Germinal center (tissue), 1 donor: ENCODE measurements at regions not wholly inside any gene's neighbourhood (a gene's known extent, or its start where the extent isn't known, plus 50 kb on each side); places are given as distances from the start of the nearest gene placed in this dataset.

ENCODE experiments used
- DNase-seq: peaks from one replicate; pipeline ENCODE4 v3.0.0; 2012; ENCODE audit warnings: mixed read lengths, low spot score

- peak; percentile 48 for DNase-seq
Observed at GRCh38 chr15:38672814-38673670, 108.4 kb upstream of the RASGRP1 start.

GRCh38 chr15:38674448-38674847, 109.8 kb upstream of the RASGRP1 start:
- no peak for DNase-seq

GRCh38 chr15:38678281-38678680, 113.7 kb upstream of the RASGRP1 start:
- no peak for DNase-seq

GRCh38 chr15:38680775-38681174, 116.2 kb upstream of the RASGRP1 start:
- DNase-seq: no peak

GRCh38 chr15:38682363-38682762, 117.7 kb upstream of the RASGRP1 start:
- DNase-seq: no peak

GRCh38 chr15:38682861-38683260, 118.2 kb upstream of the RASGRP1 start:
- DNase-seq: peak; percentile 68

- DNase-seq: peak; percentile 53
Observed at GRCh38 chr15:38683382-38684242, 119.0 kb upstream of the RASGRP1 start.

DNA sequence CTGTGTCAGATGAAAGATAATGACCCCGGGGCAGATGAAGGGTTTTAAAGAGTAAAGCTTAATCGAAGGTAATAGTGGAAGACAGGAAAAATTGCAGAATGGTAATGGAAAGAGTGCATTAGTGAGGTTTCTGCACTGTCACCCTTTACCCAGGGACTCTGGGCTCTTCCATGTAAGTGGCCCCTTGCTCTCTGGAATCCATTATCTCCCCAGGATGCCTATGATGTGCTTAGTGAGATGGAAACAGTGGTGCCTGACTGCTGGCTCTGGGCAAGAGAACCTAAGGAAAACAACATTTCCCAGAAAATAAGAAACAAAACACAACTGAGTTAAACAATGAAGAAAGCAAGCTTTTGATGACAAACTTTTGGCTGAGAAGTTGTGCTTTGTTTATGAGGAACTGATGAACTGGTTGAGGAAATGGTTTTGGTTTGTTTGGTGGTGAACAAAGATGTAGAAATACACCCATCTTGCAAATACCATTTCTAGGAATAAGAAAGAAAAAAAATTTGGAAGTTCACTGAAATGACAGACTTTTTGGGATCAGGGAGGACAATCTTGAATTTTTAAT, 119.9 kb upstream of the RASGRP1 start:
- no peak for DNase-seq

DNA sequence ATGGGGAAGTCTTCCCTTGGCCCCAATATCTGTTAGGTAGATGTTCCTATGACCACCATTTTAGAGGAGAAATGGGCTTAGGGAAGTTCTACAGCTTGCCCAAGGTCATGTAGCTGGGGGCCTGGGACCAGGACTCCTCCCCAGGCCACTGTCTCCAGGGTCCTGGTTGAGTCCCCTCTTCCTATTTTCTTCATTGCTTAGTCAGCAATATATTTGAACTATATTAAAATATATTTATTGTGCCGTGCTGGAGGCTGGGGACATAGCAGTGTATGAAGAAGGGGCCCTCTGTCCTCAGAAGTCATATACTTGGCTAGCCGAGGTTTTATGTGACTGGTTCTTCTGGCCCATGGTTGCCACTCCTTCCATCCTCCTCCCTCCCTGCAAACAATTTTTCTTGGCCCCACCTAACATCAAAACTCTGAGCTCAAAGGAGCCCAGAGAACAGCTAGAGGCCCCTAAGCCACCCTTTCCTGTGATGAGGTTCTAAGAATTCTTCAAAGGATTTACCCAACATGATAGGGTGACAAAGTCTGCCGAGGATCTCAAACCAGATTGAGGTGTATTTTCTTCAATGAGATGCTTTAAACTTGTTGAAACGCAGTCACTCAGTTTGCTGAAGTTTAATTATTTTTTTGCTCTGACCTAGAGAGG, 121.2 kb upstream of the RASGRP1 start:
- DNase-seq: no peak

- DNase-seq: no peak
Observed at GRCh38 chr15:38687340-38687739, 122.7 kb upstream of the RASGRP1 start.

DNA sequence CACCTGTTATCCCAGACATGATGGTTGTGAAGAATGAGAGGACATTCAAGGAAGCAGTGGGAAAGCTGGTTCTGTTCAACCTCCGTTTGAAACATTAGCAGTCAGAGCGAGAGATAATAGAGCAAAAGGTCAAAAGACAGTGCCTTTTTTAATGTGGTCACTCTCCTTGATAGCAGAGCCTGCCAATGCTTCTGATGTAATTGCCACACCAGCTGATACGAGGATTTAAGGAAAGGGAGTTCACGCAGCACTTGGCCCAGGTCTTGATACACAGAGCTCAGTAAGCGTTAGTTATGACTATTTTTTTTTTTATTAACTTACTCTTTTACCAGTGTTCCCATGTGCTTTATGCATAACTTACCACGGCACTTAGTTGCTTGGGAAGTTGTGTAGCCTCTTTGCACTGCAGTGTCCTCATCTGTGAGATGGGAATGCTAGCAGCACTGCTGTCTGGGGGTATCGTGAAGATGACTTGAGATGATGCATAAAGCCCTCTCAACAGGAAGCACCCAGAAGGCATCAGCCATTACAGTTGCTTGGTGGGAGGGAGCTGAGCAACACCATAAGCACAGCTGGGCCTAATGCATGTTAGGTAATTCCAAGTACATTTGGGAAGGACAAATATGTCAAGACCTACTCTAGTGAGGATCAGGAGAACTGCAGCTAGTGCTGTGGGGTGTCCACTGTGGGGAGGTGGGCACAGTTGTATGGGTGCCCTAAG, 123.3 kb upstream of the RASGRP1 start:
- DNase-seq: no peak

GRCh38 chr15:38688761-38689160, 124.1 kb upstream of the RASGRP1 start:
- DNase-seq: no peak

DNA sequence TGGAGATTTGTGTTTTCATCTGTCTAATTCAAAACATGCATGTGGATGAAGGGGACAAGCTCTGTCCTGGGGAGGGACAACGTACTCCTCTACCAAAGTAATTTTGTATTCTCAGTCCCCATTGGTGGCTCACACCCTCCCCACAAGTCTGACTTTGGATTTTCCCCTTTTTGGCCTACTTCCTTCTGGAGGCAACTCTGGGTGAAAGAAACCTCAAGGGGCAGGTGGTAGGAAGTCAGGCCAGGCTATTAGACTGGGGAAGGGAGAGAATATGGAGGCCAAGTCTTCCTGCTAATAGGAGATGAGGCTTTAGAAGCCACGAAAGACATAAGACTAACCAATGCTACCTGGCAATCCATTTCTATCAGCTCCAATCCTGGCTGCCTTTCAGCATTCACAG, 124.9 kb upstream of the RASGRP1 start:
- DNase-seq: no peak

DNA sequence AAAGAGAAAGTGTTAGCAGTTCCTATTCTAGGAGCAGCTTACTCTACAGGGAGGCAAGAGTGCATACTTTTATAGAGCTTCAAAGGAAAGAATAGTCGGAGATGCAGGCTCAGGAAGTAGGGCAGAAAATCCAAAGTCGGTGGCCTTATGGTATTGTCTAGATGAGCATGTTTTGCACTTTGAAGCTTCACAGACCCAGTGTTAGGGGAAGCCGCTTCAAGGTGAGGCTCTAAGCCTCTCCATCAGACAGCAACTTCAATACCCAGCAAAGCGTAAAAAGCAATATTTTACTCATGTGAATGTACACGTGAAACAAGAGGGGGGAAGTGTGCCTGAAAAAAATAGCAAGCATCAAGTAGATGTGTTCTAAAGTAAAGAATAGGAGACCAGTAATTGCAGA, 125.6 kb upstream of the RASGRP1 start:
- no peak for DNase-seq

- peak; percentile 66 for DNase-seq
Observed at GRCh38 chr15:38690719-38691332, 126.2 kb upstream of the RASGRP1 start.

GRCh38 chr15:38691377-38691776, 126.8 kb upstream of the RASGRP1 start:
- DNase-seq: no peak

DNA sequence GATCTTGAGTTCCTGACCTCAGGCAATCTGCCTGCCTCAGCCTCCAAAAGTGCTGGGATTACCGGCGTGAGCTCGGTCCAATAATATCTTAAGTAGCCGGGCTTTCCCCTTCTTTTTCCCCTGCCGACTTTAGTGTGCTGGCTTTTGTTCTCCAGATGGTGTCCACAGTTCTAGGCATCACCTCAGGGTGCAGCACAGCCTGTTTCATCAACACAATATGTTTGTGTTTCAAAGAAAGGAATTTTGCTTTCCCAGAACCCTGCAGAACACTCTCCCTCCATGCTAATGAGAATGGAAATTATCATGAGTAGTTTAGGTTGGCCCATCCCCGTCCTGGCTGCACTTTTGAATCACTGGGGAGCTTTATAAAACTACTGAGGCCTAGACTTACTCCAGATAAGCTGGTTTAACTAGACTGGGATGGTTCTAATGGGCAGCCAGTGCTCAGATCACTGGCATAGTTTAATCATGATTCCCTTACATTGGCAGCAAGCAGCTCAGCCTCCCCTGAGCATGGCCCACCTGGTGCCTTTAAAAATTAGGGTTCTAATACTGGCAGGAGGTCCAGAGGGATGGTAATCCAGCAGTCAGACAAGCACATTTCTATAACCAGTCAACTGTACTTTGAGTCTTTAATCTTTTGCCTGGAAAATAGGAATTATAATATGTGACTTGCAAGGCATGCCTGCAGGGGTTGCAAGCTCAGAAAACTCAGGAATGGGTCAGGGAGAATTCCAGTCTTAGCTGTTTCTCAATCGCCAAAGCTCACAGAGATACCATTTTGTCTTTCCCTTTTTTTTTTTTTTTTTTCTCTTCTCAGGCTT, 127.6 kb upstream of the RASGRP1 start:
- DNase-seq: no peak

DNA sequence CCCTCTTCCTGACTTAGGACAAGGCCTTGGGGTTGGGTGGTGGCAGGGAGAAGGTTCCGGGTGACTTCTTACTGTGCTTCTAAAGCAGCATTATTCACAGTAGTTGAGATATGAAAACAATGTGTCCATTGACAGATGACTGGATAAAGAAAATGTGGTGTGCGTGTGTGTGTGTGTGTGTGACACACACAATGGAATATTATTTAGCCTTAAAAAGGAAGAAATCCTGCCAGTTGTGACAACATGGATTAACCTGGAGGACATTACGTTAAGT, 128.1 kb upstream of the RASGRP1 start:
- DNase-seq: no peak

DNA sequence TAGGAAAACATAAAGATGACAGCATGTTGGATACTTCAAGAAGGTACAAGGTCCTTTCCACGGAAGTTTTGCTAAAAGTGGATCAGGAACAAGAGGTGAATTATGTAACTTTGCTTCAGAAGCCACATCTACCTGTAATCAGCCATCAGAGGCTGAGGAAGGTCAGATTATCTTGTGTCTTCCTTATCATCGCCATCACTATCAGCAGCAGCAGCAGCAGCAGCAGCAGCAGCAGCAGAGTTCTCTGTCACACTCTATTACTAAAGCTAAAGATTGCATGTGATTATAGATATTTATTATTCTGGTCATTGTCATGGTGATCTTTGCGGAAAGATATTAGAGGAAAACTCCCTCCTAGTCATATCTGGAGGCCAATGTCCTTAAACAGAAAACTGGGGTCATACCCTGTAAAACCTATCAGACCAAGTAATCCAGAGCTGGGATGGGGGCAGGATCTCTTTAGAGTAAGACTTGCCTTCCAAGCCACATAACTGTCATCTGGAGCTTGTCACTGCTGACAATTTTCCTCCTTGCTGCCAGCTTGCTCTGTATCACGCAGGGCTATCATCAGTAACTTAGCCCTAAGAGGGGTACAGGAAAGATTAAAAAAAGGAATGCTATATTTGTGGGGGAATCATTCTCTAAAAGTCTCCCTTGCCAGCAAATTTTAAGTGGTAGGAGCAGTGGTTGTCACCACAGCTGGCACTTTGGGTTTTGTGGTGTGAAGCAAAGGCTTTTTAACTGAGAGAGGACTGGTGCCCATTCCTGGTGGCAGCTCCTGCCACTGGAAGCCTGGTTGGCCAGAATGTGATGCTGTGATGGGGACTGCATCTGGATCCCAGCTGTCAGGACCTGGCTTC, 130.9 kb upstream of the RASGRP1 start:
- no peak for DNase-seq
